ENCODE measurements at regions not wholly inside any gene's neighbourhood (a gene's known extent, or its start where the extent isn't known, plus 50 kb on each side); places are given as distances from the start of the nearest gene placed in this dataset.
A peak's percentile ranks its signal among the peaks of the same experiment; 100 is the strongest.

DNA sequence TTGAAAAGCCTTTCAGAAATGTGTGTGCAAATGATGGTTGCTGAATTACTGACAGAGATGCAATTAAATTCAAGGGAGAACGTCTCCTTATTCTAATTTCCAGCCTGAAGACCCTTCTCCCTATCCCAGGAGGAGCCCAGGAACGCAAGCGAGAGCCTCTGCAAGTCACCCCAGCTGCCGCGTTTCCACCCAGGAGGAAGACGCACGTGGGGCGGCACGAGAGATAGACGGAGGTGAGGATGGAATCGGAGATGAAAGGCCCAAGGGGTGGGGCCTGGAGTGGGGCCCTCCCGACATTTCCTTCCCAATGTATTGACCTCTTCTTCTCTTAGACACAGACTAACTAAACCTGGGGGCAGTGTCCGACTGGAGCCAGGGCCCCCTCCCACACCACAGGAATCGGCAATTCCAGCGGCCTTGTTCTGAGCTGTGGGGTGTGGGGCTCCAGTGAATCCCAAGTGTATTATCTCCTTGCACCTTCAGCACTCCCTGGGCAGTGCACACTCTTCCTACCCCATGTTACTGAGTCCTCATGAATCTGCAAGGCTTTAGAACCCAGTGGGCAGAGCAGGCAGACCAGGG lies 322.5 kb downstream of the AJAP1 start:
- intact Hi-C loops (cut with DNase I): no loop called here
- no peak for FAIRE-seq
- Histone ChIP-seq H3K36me3 (ENCODE audit: control insufficient read depth in 2 of 3, insufficient read depth in 3 of 3, low read length in 3 of 3) (no peaks in the 10 kb centered on the region), H3K4me1 (ENCODE audit: control insufficient read depth in 2 of 3, insufficient read depth in 2 of 3, low read depth in 1 of 3, low read length in 3 of 3) (no peaks in the 10 kb centered on the region), H3K4me3 (ENCODE audit: low read length in 3 of 3) (no peak overlapping the region), H3K27me3 (ENCODE audit: control insufficient read depth, insufficient read depth, low read length) (no peaks in the 10 kb centered on the region), H3K27ac (ENCODE audit: low read depth in 2 of 2, low read length in 2 of 2) (no peak overlapping the region), H3K9me3 (ENCODE audit: control insufficient read depth in 2 of 3, insufficient read depth in 1 of 3, low read length in 3 of 3) (no peaks in the 10 kb centered on the region), H3K9ac (ENCODE audit: low read length in 3 of 3) (no peak overlapping the region)
- TF ChIP-seq, protein P1, sequence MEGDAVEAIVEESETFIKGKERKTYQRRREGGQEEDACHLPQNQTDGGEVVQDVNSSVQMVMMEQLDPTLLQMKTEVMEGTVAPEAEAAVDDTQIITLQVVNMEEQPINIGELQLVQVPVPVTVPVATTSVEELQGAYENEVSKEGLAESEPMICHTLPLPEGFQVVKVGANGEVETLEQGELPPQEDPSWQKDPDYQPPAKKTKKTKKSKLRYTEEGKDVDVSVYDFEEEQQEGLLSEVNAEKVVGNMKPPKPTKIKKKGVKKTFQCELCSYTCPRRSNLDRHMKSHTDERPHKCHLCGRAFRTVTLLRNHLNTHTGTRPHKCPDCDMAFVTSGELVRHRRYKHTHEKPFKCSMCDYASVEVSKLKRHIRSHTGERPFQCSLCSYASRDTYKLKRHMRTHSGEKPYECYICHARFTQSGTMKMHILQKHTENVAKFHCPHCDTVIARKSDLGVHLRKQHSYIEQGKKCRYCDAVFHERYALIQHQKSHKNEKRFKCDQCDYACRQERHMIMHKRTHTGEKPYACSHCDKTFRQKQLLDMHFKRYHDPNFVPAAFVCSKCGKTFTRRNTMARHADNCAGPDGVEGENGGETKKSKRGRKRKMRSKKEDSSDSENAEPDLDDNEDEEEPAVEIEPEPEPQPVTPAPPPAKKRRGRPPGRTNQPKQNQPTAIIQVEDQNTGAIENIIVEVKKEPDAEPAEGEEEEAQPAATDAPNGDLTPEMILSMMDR (IDR thresholded peaks at IDR 0.05; ENCODE audit: borderline replicate concordance, extremely low read depth, insufficient read depth): no peak
- no peak for DNase-seq

DNA sequence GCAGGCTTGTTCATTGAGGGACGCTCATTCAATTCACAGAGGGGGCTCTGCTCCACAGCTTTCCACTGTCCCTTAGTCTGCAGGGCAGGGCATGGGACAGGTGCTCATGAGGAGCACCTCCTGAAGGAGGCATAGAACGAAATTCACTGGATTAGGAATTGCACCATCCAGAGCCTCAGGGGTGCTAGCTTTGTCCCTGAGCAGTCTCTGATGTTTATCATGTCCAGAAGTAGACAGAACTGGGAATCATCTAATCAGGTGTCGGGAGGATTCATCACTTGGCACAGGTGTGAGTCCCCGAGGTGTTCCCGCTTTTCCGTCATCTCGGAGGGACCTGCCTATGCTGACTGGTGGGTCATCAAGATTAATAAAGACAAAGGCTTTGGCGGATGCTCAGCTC lies 321.4 kb downstream of the AJAP1 start:
- H3K4me3 ChIP-seq (ENCODE audit: low read length in 3 of 3): no peak overlapping the region
- FAIRE-seq: no peak

DNA sequence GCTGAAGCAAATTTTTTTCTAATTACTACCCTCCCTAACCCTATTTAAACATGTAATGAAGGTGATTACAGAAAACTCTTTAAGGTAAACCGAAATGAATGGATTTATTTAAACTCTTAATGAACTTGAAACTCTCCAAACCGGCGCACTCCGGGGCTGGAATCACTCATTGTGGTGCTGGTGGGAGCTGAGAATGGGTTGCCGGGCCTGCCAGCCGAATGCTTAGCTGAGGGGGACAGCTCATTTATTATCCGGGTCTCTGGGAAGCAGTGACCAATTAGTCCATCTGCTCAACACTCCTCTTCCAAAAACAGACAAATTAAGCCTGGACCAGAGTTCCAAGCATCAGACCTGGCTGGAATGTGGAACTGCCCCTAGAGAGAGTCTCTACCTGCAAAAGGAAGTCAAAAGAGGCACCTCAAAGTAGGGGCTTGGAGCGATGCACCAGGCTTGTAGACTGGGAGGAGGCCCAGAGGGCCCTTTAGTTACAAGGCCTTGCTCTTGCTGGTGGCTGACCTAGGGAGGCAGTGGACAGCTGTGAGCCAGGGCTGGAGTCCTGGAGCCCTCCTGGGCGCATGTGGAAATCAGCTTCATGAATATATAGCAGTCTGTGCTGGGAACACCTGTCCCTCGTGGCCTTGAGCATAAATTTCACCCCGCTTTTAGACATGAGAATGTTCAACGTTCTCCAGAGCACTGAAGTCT lies 320.7 kb downstream of the AJAP1 start:
- Histone ChIP-seq H3K4me1 (ENCODE audit: control insufficient read depth in 2 of 3, insufficient read depth in 2 of 3, low read depth in 1 of 3, low read length in 3 of 3) (no peaks in the 10 kb centered on the region), H3K27me3 (ENCODE audit: control insufficient read depth, insufficient read depth, low read length) (no peaks in the 10 kb centered on the region), H3K27ac (ENCODE audit: low read depth in 2 of 2, low read length in 2 of 2) (no peak overlapping the region), H3K4me3 (ENCODE audit: low read length in 3 of 3) (no peak overlapping the region), H3K9ac (ENCODE audit: low read length in 3 of 3) (no peak overlapping the region), H3K36me3 (ENCODE audit: control insufficient read depth in 2 of 3, insufficient read depth in 3 of 3, low read length in 3 of 3) (no peaks in the 10 kb centered on the region), H3K9me3 (ENCODE audit: control insufficient read depth in 2 of 3, insufficient read depth in 1 of 3, low read length in 3 of 3) (no peaks in the 10 kb centered on the region)
- intact Hi-C loops (cut with DNase I): no loop called here
- FAIRE-seq: no peak
- peak in 1 of 5 donors; percentile 1 for DNase-seq
- TF ChIP-seq, protein P1 (IDR thresholded peaks at IDR 0.05; ENCODE audit: borderline replicate concordance, extremely low read depth, insufficient read depth): no peak

More for the DNA sequence above, 321.4 kb downstream of the AJAP1 start:
- TF ChIP-seq, protein P1 (IDR thresholded peaks at IDR 0.05; ENCODE audit: borderline replicate concordance, extremely low read depth, insufficient read depth): no peak
- Histone ChIP-seq H3K27me3 (ENCODE audit: control insufficient read depth, insufficient read depth, low read length) (no peaks in the 10 kb centered on the region), H3K9me3 (ENCODE audit: control insufficient read depth in 2 of 3, insufficient read depth in 1 of 3, low read length in 3 of 3) (no peaks in the 10 kb centered on the region), H3K27ac (ENCODE audit: low read depth in 2 of 2, low read length in 2 of 2) (no peak overlapping the region), H3K4me1 (ENCODE audit: control insufficient read depth in 2 of 3, insufficient read depth in 2 of 3, low read depth in 1 of 3, low read length in 3 of 3) (no peaks in the 10 kb centered on the region), H3K9ac (ENCODE audit: low read length in 3 of 3) (no peak overlapping the region), H3K36me3 (ENCODE audit: control insufficient read depth in 2 of 3, insufficient read depth in 3 of 3, low read length in 3 of 3) (no peaks in the 10 kb centered on the region)
- peak in 1 of 5 donors; percentile 0 for DNase-seq
- intact Hi-C loops (cut with DNase I): no loop called here
